NOMO-1 treated with DMSO at 0.1 percent for 48 hours (cell line): ENCODE measurements at regions not wholly inside any gene's neighbourhood (a gene's known extent, or its start where the extent isn't known, plus 50 kb on each side); places are given as distances from the start of the nearest gene placed in this dataset.

Experiments used
- DNase-seq: peaks from one replicate; lab custom pipeline; 2025; ENCODE audit not compliant: unreplicated experiment; lab: John Stamatoyannopoulos, UW

GRCh38 chr6:25010902-25011625 is 75.3 kb upstream of the RIPOR2 start:
- DNase-seq = no peak

- DNase-seq = peak; percentile 60
Observed at GRCh38 chr6:25012657-25013056, 76.9 kb upstream of the RIPOR2 start.

GRCh38 chr6:25013246-25013645 is 77.5 kb upstream of the RIPOR2 start:
- no peak for DNase-seq

- DNase-seq = no peak
Observed at GRCh38 chr6:25014369-25014768, 78.6 kb upstream of the RIPOR2 start.

GRCh38 chr6:25014791-25015560 is 79.2 kb upstream of the RIPOR2 start:
- no peak for DNase-seq

GRCh38 chr6:25016014-25016720 is 80.4 kb upstream of the RIPOR2 start:
- peak; percentile 18 for DNase-seq

GRCh38 chr6:25017486-25017885 is 81.7 kb upstream of the RIPOR2 start:
- no peak for DNase-seq

GRCh38 chr6:25017932-25018567 is 82.3 kb upstream of the RIPOR2 start:
- peak; percentile 90 for DNase-seq

- no peak for DNase-seq
Observed at GRCh38 chr6:25018568-25018954, 82.8 kb upstream of the RIPOR2 start.

- DNase-seq = peak; percentile 38
Observed at GRCh38 chr6:25022140-25022553, 86.4 kb upstream of the RIPOR2 start.

GRCh38 chr6:25023781-25024180 is 88.0 kb upstream of the RIPOR2 start:
- DNase-seq = no peak

- no peak for DNase-seq
Observed at GRCh38 chr6:25024821-25025220, 89.1 kb upstream of the RIPOR2 start.

- DNase-seq = no peak
Observed at GRCh38 chr6:25025248-25025918, 89.6 kb upstream of the RIPOR2 start.

GRCh38 chr6:25025919-25026301 is 90.2 kb upstream of the RIPOR2 start:
- no peak for DNase-seq

GRCh38 chr6:25026723-25027122 is 91.0 kb upstream of the RIPOR2 start:
- DNase-seq = no peak

GRCh38 chr6:25027221-25027916 is 91.6 kb upstream of the RIPOR2 start:
- peak; percentile 14 for DNase-seq

GRCh38 chr6:25028328-25028727 is 92.6 kb upstream of the RIPOR2 start:
- no peak for DNase-seq

- DNase-seq = no peak
Observed at GRCh38 chr6:25032934-25033333, 97.2 kb upstream of the RIPOR2 start.

GRCh38 chr6:25034431-25034921 is 98.7 kb upstream of the RIPOR2 start:
- DNase-seq = peak; percentile 14

GRCh38 chr6:25035174-25035511 is 99.4 kb upstream of the RIPOR2 start:
- DNase-seq = peak; percentile 10
